IMR-90 (cell line): ENCODE measurements at regions not wholly inside any gene's neighbourhood (a gene's known extent, or its start where the extent isn't known, plus 50 kb on each side); places are given as distances from the start of the nearest gene placed in this dataset.

Experiments
- CEBPB ChIP-seq: IDR thresholded peaks from 2 replicates; pipeline ENCODE4 v1.6.1; 2012; ENCODE audit warnings: low read depth, low read length, improper control_type of control experiment
- CTCF ChIP-seq: conservative IDR thresholded peaks from 2 replicates; pipeline ENCODE4 v1.5.1; 2012; ENCODE audit warnings: mild to moderate bottlenecking, low read depth, low read length, improper control_type of control experiment
- ELK1 ChIP-seq: fragments of 150-350 bp; IDR thresholded peaks from 2 replicates; pipeline ENCODE4 v1.6.1; 2016; ENCODE audit warnings: low read depth, mild to moderate bottlenecking, low read length, moderate library complexity, borderline replicate concordance
- FOS ChIP-seq: fragments of 150-350 bp; IDR thresholded peaks from 2 replicates; pipeline ENCODE4 v1.6.1; 2016; ENCODE audit warnings: low read depth, low read length
- MAFK ChIP-seq: IDR thresholded peaks from 2 replicates; pipeline ENCODE4 v1.6.1; 2012; ENCODE audit warnings: low read depth, low read length, improper control_type of control experiment
- MXI1 ChIP-seq: IDR thresholded peaks from 2 replicates; pipeline ENCODE4 v1.6.1; 2012; ENCODE audit warnings: low read depth, mild to moderate bottlenecking, low read length, moderate library complexity, borderline replicate concordance
- POLR2A ChIP-seq: IDR thresholded peaks from 2 replicates; pipeline ENCODE4 v1.6.1; 2012; ENCODE audit warnings: mild to moderate bottlenecking, low read depth, low read length
- RAD21 ChIP-seq: IDR thresholded peaks from 2 replicates; pipeline ENCODE4 v1.6.1; 2012; ENCODE audit warnings: low read length, improper control_type of control experiment
- RCOR1 ChIP-seq: IDR thresholded peaks from 2 replicates; pipeline ENCODE4 v1.6.1; 2012; ENCODE audit warnings: mild to moderate bottlenecking, low read length, improper control_type of control experiment; ENCODE audit not compliant: insufficient replicate concordance
- RFX5 ChIP-seq: IDR thresholded peaks from 2 replicates; pipeline ENCODE4 v1.8.0; 2012; ENCODE audit warnings: low read depth, mild to moderate bottlenecking, low read length, moderate library complexity
- USF2 ChIP-seq: fragments of 150-350 bp; IDR thresholded peaks from 2 replicates; pipeline ENCODE4 v1.6.1; 2017; ENCODE audit warnings: mild to moderate bottlenecking, antibody characterized with exemption, low read length, low read depth

- TF ChIP-seq POLR2A, result no peak
- no peak for TF ChIP-seq CTCF
- no peak for TF ChIP-seq MAFK
- TF ChIP-seq RFX5, result no peak
- no peak for TF ChIP-seq FOS
- no peak for TF ChIP-seq RAD21
- no peak for TF ChIP-seq RCOR1
- no peak for TF ChIP-seq ELK1
- TF ChIP-seq MXI1, result no peak
- no peak for TF ChIP-seq CEBPB
- TF ChIP-seq USF2, result no peak
These were observed 94.9 kb downstream of the MFSD1 start for GRCh38 chr3:158896729-158897128.
